ENCODE measurements at regions not wholly inside any gene's neighbourhood (a gene's known extent, or its start where the extent isn't known, plus 50 kb on each side); places are given as distances from the start of the nearest gene placed in this dataset.

- no peak for DNase-seq
Observed at GRCh38 chr2:144074450-144074849, 445.5 kb downstream of the ZEB2 start.

DNA sequence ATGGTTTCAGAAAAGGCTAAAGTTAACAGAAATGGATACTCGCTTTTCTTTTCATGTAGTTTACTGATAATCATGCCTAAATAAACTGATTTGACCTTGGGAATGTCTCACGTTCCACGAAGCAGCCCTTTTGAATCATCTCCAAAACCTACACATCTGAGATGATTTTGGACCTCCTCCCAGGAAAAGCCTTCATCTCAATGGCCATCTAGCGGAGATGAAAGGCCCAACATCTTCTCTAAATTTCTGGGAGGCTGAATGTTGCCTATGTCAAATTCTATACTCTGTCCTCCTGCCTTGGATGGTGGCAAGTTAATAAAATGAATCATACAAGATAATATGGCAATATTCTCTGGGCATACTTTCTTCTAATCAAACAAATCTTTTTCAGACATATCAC, 448.5 kb downstream of the ZEB2 start:
- DNase-seq: no peak

- DNase-seq: peak in 1 of 3 experiments; percentile 15
Observed at GRCh38 chr2:144067506-144067905, 452.4 kb downstream of the ZEB2 start.

GRCh38 chr2:144063602-144064001, 456.3 kb downstream of the ZEB2 start:
- no peak for DNase-seq

GRCh38 chr2:144054911-144055310, 465.0 kb downstream of the ZEB2 start:
- DNase-seq: no peak

- no peak for DNase-seq
Observed at GRCh38 chr2:144052083-144052482, 467.8 kb downstream of the ZEB2 start.

DNA sequence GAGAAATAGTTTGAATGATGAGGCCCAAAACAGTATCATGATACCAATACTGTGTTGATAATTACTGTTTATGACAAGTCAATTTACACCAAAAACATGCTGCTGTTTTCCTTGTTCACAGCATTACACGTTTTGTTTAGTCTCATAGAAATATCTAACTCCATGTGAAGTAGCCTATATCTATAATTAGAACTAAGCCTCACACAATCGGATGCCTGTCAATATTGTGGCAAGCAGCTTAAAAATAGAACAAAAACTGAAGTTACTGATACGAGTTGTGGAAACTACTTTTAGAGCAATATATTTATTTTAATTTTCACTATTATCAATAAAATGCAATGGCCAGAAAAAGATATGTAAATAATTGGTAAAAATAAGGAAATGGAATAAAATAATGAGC, 470.8 kb downstream of the ZEB2 start:
- no peak for DNase-seq

- DNase-seq: no peak
Observed at GRCh38 chr2:144048631-144049060, 471.3 kb downstream of the ZEB2 start.

DNA sequence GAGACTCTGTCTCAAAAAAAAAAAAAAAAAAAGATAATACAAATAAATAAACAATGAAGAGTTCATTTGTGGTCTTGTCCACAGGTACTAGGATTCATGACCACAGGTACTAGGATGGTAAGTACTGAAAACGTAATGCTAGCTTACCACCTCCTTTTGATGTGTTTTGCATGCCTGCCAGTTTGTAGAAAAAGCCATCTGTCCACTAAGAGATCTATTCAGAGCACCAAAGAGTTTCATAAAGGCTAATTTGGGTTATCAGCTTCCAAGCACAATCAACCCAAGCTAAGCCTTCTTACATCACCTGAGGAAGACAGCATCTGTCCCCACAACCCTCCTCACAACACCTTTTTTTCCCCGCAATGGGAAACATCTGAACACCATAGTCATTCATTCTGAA, 477.2 kb downstream of the ZEB2 start:
- DNase-seq: no peak

GRCh38 chr2:144041612-144042011, 478.3 kb downstream of the ZEB2 start:
- DNase-seq: no peak

DNA sequence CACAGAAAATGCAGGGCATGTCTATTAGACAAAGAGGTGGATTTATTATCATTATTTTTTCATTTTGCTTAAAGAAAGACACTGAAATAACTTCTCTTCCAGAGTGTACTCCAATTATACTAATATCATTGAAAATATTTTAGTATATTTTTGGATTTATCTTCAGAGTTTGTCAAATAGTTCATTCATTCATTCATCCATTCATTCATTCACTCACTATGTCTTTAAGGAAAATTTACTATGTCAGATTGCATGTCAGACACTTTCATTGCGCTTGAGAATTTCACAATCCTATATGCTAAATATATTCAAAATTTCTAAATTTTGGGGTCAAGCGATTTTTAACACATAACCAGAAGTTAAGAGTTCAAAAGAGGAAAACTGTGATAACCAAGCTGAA, 479.1 kb downstream of the ZEB2 start:
- no peak for DNase-seq

DNA sequence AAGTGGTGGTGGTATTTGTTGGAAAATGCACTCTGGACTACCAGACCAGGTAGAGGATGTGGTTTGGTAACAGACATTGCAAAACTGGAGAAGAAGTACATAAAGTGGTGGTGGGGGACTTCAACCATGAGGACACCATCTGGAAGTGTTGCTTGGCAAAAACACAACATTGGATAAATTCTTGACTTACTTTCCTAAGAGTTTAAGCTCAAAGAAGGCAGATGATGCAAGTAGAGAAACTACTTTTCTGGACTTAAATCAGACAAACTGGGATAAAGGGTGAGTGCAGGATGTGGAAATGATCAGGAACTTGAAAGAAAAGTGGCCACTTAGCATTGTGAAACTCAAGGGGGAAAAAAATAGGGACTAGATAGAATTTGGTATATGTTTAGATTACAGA, 487.4 kb downstream of the ZEB2 start:
- no peak for DNase-seq

DNA sequence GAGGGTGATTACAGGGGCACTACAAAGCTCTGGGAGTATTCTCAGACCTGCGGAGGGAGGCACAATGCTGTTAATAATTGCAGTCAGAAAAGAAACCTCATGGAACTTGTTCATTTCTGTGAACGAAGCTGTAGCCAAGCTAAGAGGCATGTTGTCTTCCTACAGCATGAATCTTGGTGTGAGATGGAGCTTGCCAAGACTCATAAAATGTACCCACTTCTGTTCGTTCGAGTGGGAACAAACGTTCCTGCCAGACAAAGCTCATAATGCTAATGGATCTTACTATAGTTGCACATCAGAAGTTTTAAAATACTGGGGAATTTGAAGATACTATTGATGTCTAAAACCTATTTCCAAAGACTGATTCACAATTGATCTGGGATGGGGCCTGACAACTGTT, 489.1 kb downstream of the ZEB2 start:
- DNase-seq: no peak

DNA sequence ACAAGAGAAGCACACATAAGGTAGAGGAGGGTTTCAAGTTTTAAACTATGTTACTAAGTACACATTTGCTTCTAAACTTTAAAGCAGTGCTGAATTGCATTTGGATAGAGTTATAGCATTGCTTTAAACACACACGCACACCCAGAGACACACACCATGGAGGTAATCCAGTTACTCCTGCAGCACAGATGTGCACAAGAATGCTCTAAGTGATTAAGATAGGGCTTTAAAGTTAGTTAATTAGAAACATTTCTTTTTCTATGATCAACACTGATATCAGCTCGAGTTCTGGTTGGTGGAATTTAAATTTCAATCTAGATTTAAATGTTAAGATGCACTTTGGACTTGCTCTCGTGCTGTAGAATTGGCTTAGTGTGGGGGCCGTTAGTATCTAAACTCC, 492.3 kb downstream of the ZEB2 start:
- no peak for DNase-seq

- no peak for DNase-seq
Observed at GRCh38 chr2:144026753-144027152, 493.2 kb downstream of the ZEB2 start.

DNA sequence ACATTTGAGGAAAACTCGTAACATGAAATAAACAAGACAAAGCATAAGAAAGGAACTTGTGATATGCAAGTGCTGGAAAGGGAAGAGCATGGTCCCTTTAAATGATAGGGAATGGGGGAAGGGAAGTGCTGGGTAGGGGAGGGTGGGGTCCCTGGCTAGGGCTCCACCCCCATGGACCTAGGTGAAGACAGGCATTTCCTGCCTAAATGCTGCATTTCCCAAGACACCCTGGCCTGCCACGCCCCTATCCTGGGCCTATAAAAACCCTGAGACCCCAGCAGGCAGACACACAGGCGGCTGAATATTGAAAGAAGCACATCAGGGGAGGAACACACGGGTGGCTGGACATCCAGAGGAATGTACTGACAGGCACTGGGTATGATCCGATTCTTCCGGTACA, 499.9 kb downstream of the ZEB2 start:
- DNase-seq: no peak

DNA sequence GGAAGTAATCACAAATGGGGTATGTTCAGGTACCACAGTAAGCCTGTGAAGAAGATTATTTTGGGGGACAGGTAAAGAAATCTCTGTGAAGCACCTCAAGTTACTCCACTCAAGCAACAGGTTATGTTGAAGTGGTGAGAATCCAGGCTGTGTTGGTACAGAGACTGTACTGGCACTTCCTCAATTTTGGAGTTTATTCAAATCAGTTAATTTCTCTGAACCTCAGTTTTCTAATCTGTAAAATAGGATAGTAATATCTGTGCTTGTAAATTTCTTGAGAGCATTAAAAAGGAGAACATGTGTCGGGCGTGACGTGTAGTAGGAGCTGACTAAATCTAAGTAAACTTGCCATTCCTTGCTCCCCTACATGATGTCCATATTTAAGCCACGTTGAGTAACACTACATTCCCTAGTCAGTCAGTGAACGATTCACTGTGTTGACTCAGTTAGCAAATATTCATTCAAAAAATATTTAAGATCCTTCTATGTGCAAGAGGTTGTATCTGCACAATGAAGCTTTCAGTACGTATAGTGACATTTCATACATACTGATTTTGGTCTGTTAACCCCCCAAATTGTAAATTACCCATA, 504.2 kb downstream of the ZEB2 start:
- DNase-seq: no peak

DNA sequence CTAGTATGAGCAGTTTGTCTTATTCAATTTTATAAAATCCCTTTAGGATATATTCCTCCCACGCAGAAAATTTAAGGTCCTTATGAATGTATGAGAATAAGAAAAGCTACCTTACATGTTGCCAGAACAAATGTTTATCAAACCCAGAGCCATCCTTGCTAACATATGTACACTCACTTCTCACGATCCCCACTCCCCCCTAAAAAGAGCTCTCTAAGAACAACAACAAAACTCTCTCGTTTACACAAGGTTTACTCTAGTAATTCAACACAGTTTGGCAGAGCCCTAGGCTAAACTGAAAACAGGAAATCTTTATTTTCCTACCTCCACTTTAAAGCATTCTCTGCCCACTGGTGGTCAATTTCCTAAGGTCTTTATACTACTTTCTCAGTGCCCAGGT, 504.9 kb downstream of the ZEB2 start:
- DNase-seq: no peak

- no peak for DNase-seq
Observed at GRCh38 chr2:144014103-144014502, 505.8 kb downstream of the ZEB2 start.

DNA sequence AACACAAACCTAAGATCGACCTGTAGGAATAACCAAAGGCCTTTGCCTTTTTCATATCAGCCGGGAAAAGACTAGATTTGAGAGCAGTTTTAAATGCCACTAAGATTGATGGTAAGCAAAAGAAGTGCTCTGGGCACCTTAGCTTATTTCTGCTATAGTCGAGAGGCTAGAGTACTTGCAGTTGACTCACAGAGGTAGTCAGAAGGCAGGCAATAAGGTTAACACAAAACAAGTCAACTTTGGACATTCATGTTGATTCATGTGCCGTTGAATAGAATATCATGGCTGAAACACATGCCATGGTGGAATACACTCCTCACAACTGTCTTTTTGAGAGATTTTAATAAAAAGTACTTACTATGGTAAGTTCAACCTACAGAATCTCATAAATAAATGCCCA, 507.6 kb downstream of the ZEB2 start:
- no peak for DNase-seq

- no peak for DNase-seq
Observed at GRCh38 chr2:144011553-144011952, 508.4 kb downstream of the ZEB2 start.

- no peak for DNase-seq
Observed at GRCh38 chr2:144011098-144011497, 508.8 kb downstream of the ZEB2 start.

GRCh38 chr2:144010096-144010836, 509.7 kb downstream of the ZEB2 start:
- DNase-seq: peak in 1 of 3 experiments; percentile 52

GRCh38 chr2:144006139-144006538, 513.8 kb downstream of the ZEB2 start:
- DNase-seq: no peak

DNA sequence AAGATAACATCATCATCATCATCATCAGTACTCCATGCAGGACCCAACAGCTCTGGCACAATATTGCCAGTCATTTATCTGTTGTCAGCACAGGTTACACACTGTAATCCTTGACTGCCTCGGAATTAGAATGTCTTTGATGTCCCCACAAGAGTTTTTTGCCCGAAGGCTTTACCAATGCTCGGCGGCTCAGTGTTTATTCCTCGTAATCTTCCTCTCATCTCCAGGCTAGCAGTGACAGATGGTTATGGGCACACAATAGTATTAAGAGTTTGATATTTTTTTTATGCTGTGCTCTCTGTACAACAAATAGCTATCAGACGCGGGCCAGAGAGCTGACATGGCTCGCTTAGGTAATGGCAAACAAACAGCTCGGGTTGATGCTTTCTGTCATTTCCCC, 515.2 kb downstream of the ZEB2 start:
- DNase-seq: peak in 2 of 3 experiments; percentile 15 to 64
